Neutrophil (primary cell): ENCODE measurements at regions not wholly inside any gene's neighbourhood (a gene's known extent, or its start where the extent isn't known, plus 50 kb on each side); places are given as distances from the start of the nearest gene placed in this dataset.

Experiments used
- H3K27ac ChIP-seq: fragments of 200-600 bp; sonication (generic); 2 replicates; pipeline ENCODE4 v1.5.1; 2016; ENCODE audit warnings: mild to moderate bottlenecking, moderate library complexity
- H3K27me3 ChIP-seq: fragments of 200-600 bp; sonication (generic); 2 replicates; pipeline ENCODE4 v1.6.0; 2016; ENCODE audit warnings: mild to moderate bottlenecking
- H3K36me3 ChIP-seq: fragments of 200-600 bp; sonication (generic); 2 replicates; pipeline ENCODE4 v1.5.1; 2017
- H3K4me1 ChIP-seq, 2 experiments: fragments of 200-600 bp in 1 of 2; sonication (generic) in 1 of 2; 1 replicate in 1 of 2; 2 replicates in 1 of 2; pipeline versions ENCODE4 v1.5.1 to v1.6.1; 2013 to 2016; ENCODE audit warnings: low read depth in 1 of 2, low read length in 1 of 2, mild to moderate bottlenecking in 1 of 2, moderate library complexity in 1 of 2; ENCODE audit not compliant: control insufficient read depth in 1 of 2, insufficient read depth in 1 of 2
- H3K4me3 ChIP-seq, 2 experiments: fragments of 200-600 bp in 1 of 2; sonication (generic) in 1 of 2; 1 replicate in 1 of 2; 2 replicates in 1 of 2; pipeline ENCODE4 v1.5.1; 2013 to 2016; ENCODE audit warnings: low read depth in 1 of 2, low read length in 1 of 2, mild to moderate bottlenecking in 1 of 2, moderate library complexity in 1 of 2
- H3K9me3 ChIP-seq: fragments of 200-600 bp; sonication (generic); 2 replicates; pipeline ENCODE4 v1.5.1; 2016
- TF ChIP-seq, protein P1 (sequence below): fragments of 200-600 bp; sonication (generic); IDR thresholded peaks from 2 replicates; pipeline ENCODE4 v1.5.1; 2016; ENCODE audit warnings: antibody characterized with exemption

DNA sequence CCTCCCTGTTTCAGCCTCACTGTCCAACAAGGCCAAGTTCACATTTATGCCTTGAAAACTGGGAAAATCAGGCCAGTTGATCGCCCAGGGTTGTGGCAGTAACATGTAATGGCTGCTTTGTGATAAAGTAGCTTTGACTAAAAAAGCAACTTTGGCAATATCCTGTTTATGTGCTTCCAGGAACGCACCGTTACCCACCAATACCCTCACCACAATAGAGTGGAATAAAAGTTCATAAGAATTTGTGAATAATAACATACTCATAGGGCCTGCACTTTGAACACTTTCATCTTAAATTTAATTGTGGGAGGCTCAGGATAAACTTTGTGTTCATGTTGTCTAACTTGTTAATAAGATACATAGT is 80.7 kb upstream of the MAML3 start:
- H3K36me3 ChIP-seq = no peaks in the 10 kb centered on the region
- peaks cover 8 to 10% of the 10 kb centered on the region in 2 experiments for H3K4me1 ChIP-seq
- TF ChIP-seq, protein P1, sequence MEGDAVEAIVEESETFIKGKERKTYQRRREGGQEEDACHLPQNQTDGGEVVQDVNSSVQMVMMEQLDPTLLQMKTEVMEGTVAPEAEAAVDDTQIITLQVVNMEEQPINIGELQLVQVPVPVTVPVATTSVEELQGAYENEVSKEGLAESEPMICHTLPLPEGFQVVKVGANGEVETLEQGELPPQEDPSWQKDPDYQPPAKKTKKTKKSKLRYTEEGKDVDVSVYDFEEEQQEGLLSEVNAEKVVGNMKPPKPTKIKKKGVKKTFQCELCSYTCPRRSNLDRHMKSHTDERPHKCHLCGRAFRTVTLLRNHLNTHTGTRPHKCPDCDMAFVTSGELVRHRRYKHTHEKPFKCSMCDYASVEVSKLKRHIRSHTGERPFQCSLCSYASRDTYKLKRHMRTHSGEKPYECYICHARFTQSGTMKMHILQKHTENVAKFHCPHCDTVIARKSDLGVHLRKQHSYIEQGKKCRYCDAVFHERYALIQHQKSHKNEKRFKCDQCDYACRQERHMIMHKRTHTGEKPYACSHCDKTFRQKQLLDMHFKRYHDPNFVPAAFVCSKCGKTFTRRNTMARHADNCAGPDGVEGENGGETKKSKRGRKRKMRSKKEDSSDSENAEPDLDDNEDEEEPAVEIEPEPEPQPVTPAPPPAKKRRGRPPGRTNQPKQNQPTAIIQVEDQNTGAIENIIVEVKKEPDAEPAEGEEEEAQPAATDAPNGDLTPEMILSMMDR = no peak
- H3K4me3 ChIP-seq = no peak overlapping the region
- no peaks in the 10 kb centered on the region for H3K27me3 ChIP-seq
- H3K9me3 ChIP-seq = no peaks in the 10 kb centered on the region
- no peak overlapping the region for H3K27ac ChIP-seq

DNA sequence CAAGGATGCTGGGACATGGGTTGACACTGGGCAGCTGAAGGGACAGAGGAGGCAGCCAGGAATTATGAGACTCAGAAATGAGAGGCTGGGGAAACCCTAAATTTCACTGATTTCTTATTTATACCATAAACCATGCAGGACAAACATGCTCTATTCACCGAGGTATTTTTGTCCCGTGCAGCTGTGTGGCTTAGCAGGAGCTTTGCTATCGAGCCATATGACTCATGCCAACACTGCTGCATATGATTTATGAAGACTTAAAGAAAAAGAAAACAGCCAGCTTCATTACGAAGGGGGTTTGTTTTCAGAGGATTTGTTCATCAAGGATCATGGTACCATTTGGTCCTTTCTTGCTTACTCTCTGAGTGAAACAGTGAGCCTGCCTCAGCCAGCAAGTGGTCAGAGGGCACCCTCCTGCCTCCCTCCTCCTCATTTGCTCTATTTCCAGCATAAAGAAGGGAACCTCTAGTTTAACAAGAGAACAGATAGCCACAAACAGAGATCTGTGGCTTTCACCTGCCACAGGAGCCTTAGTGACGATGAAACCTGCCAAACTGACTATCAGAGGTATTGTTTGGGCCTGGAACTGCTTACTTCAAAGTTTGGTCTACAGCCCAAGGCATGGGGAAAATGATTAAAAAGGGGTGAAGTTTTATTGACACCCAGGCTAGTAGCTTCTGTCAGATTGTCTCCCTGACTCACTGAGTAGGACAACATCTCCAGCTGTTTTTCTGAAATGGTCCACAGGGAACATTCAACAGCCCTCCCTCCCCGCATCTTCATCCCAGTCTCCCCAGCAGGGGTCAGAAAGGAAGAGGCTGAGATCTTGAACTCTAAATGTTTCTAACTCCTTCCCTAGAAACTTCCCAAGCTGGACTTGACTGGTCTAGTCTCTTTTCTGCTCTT is 80.1 kb upstream of the MAML3 start:
- Histone ChIP-seq H3K4me3 (no peak overlapping the region), H3K27ac (no peak overlapping the region), H3K27me3 (no peaks in the 10 kb centered on the region)

DNA sequence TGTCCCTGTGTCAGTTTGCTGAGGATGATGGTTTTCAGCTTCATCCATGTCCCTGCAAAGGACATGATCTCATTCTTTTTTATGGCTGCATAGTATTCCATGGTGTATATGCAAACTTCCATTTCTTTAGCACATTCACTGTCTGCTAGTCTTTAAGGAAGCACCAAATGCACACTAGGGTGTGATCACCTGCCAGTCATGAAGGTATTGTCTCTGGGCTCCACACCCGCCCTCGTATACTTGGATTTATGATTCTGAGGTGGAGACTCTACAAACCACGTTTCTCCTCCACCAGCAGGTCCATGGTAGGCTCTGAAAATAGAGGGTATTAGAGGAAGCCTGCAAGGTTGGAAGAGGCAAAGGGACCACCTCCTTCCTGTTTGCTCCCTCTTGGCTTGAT is 75.9 kb upstream of the MAML3 start:
- no peak overlapping the region for H3K27ac ChIP-seq

More for the DNA sequence above, 80.1 kb upstream of the MAML3 start:
- H3K4me1 ChIP-seq = peaks cover 8 to 10% of the 10 kb centered on the region in 2 experiments
- H3K36me3 ChIP-seq = no peaks in the 10 kb centered on the region
- TF ChIP-seq, protein P1 = no peak
- H3K9me3 ChIP-seq = no peaks in the 10 kb centered on the region

DNA sequence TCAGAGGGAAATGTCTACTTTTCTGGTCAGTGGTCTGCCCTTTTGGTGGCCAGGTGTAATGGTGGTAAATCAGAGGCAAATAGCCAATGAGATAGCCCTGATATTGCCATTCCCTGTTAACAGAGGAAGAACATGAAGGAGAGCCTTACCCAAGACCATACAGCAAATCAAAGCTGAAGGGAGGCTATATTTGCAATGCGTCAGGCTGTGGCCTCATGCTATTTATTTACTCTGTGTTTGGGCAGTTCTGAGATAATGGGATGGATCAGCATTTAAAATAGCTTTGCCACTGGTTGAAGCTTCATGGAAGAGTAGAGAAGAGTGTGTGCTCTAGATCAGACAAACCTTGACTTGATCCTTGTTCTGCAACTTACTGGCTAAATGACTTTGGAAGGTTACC is 73.3 kb upstream of the MAML3 start:
- TF ChIP-seq, protein P1 = no peak
- Histone ChIP-seq H3K4me1 (no peaks in the 10 kb centered on the region), H3K4me3 (no peak overlapping the region), H3K36me3 (no peaks in the 10 kb centered on the region), H3K9me3 (no peaks in the 10 kb centered on the region), H3K27me3 (no peaks in the 10 kb centered on the region), H3K27ac (no peak overlapping the region)

More for the DNA sequence above, 75.9 kb upstream of the MAML3 start:
- Histone ChIP-seq H3K4me1 (no peaks in the 10 kb centered on the region), H3K36me3 (no peaks in the 10 kb centered on the region), H3K4me3 (no peak overlapping the region), H3K27me3 (no peaks in the 10 kb centered on the region), H3K9me3 (no peaks in the 10 kb centered on the region)
- TF ChIP-seq, protein P1 = no peak

DNA sequence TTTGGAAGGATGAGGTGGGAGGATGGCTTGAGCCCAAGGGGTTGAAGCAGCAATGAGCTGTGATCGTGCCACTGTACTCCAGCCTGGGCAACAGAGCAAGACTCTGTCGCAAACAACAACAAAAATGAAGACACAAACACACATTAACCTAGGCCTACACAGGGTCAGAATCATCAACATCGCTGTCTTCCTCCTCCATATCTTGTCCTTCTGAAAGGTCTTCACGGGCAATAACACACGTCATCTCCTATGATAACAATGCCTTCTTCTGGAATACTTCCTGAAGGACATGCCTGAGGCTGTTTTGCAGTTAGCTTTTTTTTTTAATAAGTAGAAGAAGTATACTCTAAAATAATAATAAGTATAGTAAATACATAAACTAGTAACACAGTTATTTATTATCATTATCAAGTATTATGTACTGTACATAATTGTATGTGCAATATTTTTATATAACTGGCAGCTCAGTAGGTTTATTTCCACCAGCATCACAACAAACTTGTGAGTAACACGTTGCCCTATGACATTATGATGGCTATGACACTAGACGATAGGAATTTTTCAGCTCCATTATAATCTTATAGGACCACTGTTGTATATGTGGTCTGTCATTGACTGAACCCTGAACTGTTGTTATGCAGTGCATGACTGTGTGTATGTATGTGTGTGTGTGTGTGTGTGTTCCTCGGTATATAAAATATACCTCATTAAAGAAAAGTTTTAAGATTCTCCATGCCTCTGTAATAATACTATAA is 69.2 kb upstream of the MAML3 start:
- H3K36me3 ChIP-seq = no peaks in the 10 kb centered on the region
- no peak overlapping the region for H3K27ac ChIP-seq
- H3K4me3 ChIP-seq = no peak overlapping the region
- no peaks in the 10 kb centered on the region for H3K9me3 ChIP-seq
- H3K27me3 ChIP-seq = no peaks in the 10 kb centered on the region
- TF ChIP-seq, protein P1 = no peak
- no peaks in the 10 kb centered on the region for H3K4me1 ChIP-seq
